ENCODE measurements at regions not wholly inside any gene's neighbourhood (a gene's known extent, or its start where the extent isn't known, plus 50 kb on each side); places are given as distances from the start of the nearest gene placed in this dataset.

GRCh38 chr2:120607996-120608395, 127.7 kb upstream of the GLI2 start:
- Histone ChIP-seq H3K4me2 (ENCODE audit: insufficient read depth in 1 of 2, low read depth in 2 of 2, low read length in 2 of 2) (no peak overlapping the region), H3K56ac (replicated peaks; ENCODE audit: insufficient read length, low read depth, low read length) (no peak overlapping the region), H2BK15ac (ENCODE audit: low read length) (no peak overlapping the region), H4K5ac (ENCODE audit: insufficient read length, low read depth, low read length) (no peak overlapping the region), H2AFZ (ENCODE audit: low read length) (no peak overlapping the region), H3K36me3 (ENCODE audit: control insufficient read depth in 2 of 4, insufficient read depth in 4 of 4, low read length in 3 of 4) (no peaks in the 10 kb centered on the region), H4K8ac (ENCODE audit: extremely low read depth, insufficient read depth, low read length) (no peak overlapping the region), H2BK5ac (ENCODE audit: low read depth, low read length) (no peak overlapping the region), H2BK20ac (ENCODE audit: low read length) (no peak overlapping the region), H3K23me2 (ENCODE audit: low read depth, low read length) (no peaks in the 10 kb centered on the region; the same call in 1 of the 2 replicates), H3K9ac (replicated peaks in 1 of 4; ENCODE audit: extremely low read depth in 1 of 4, low read depth in 3 of 4, low read length in 3 of 4) (no peak overlapping the region), H3K9me3 (ENCODE audit: insufficient read depth in 2 of 2, low read depth in 1 of 2, low read length in 1 of 2) (no peaks in the 10 kb centered on the region), H2BK12ac (ENCODE audit: low read depth, low read length) (no peak overlapping the region), H3K14ac (ENCODE audit: insufficient read length) (no peak overlapping the region), H2AK5ac (ENCODE audit: low read depth, low read length) (no peak overlapping the region), H2BK120ac (replicated peaks; ENCODE audit: low read depth, low read length) (no peak overlapping the region), H4K91ac (replicated peaks; ENCODE audit: insufficient read length, low read length) (no peak overlapping the region), H3K4ac (replicated peaks; ENCODE audit: insufficient read length, low read depth, low read length) (no peak overlapping the region), H3K79me2 (ENCODE audit: control insufficient read depth in 1 of 2, insufficient read depth in 2 of 2, low read length in 2 of 2) (no peaks in the 10 kb centered on the region), H3K23ac (ENCODE audit: insufficient read length) (no peak overlapping the region), H3K79me1 (ENCODE audit: low read depth, low read length) (no peaks in the 10 kb centered on the region), H3K27me3 (replicated peaks in 1 of 4; ENCODE audit: control insufficient read depth in 3 of 4, extremely low read depth in 1 of 4, insufficient read depth in 3 of 4, low read length in 3 of 4) (peaks cover 0 to 2% (median 0%) of the 10 kb centered on the region in 4 experiments; a peak in 4 of 7 replicates), H3K18ac (ENCODE audit: extremely low read depth, low read length) (no peak overlapping the region), H4K20me1 (replicated peaks in 1 of 2; ENCODE audit: control insufficient read depth in 1 of 2, insufficient read depth in 2 of 2, low read length in 2 of 2) (no peaks in the 10 kb centered on the region), H3K4me3 (ENCODE audit: extremely low read depth in 1 of 4, insufficient read depth in 2 of 4, low read depth in 3 of 4, low read length in 4 of 4) (no peak overlapping the region), H3K27ac (ENCODE audit: low read depth, low read length) (no peak overlapping the region), H3K4me1 (replicated peaks in 1 of 4; ENCODE audit: control insufficient read depth in 3 of 4, insufficient read depth in 4 of 4, low read length in 3 of 4) (peaks cover 0 to 4% (median 3%) of the 10 kb centered on the region in 4 experiments; a peak in 4 of 7 replicates)
- DNase-seq (ENCODE audit: low read depth in 1 of 2, low spot score in 2 of 2) = no peak
- FAIRE-seq = no peak
- ChIA-PET POLR2A (ENCODE audit: partially characterized antibody) (no interaction called here), CTCF (ENCODE audit: partially characterized antibody) (interaction anchor here (0.9 to 3.1 kb wide), 7 partner anchors 13 to 265 kb away, joined by 3 to 14 read pairs (median 4); no protein-coding TSS in a partner anchor)
- WGBS, 2 experiments (ENCODE audit: extremely low coverage in 1 of 2, insufficient coverage in 1 of 2, insufficient read length in 1 of 2, insufficient replicate concordance in 2 of 2, low coverage in 1 of 2, low lambda C conversion rate in 2 of 2, missing lambda C conversion rate in 1 of 2) = 88% methylated on average over 3 of the region's 4 CpGs; no CpG with 5 or more reads in 1 of the 2 experiments
- TF ChIP-seq ATF2 (IDR thresholded peaks at IDR 0.05; ENCODE audit: low read length) = no peak
- no peak for TF ChIP-seq MAX (IDR thresholded peaks at IDR 0.05)
- TF ChIP-seq SP2 (IDR thresholded peaks at IDR 0.05; ENCODE audit: low read length) = no peak
- TF ChIP-seq YY1 (IDR thresholded peaks at IDR 0.05; ENCODE audit: low read depth, low read length) = no peak
- no peak for TF ChIP-seq CBX5 (IDR thresholded peaks at IDR 0.05; ENCODE audit: low read depth, low read length)
- no peak for TF ChIP-seq KDM5A (IDR thresholded peaks at IDR 0.05; ENCODE audit: low read length)
- TF ChIP-seq SIRT6 (IDR thresholded peaks at IDR 0.05; ENCODE audit: low read length) = no peak
- no peak for TF ChIP-seq SIX5 (IDR thresholded peaks at IDR 0.05; ENCODE audit: low read depth, low read length)
- TF ChIP-seq CBX8 (IDR thresholded peaks at IDR 0.05; ENCODE audit: borderline replicate concordance, low read depth, low read length) = no peak
- TF ChIP-seq POLR2AphosphoS5 (IDR thresholded peaks at IDR 0.05; ENCODE audit: low read depth, low read length) = no peak
- TF ChIP-seq SUZ12 (IDR thresholded peaks at IDR 0.05; ENCODE audit: low read length) = no peak
